IMR-90 (cell line): ENCODE measurements at regions not wholly inside any gene's neighbourhood (a gene's known extent, or its start where the extent isn't known, plus 50 kb on each side); places are given as distances from the start of the nearest gene placed in this dataset.
"Not testable (repeated sequence)": the region's sequence is repeated elsewhere in the genome, so short reads cannot be mapped to it uniquely, and the experiment has no call there.

Source experiments
- MAFK ChIP-seq: IDR thresholded peaks from 2 replicates; pipeline ENCODE4 v1.6.1; 2012; ENCODE audit warnings: low read depth, low read length, improper control_type of control experiment
- MXI1 ChIP-seq: IDR thresholded peaks from 2 replicates; pipeline ENCODE4 v1.6.1; 2012; ENCODE audit warnings: low read depth, mild to moderate bottlenecking, low read length, moderate library complexity, borderline replicate concordance
- POLR2A ChIP-seq: IDR thresholded peaks from 2 replicates; pipeline ENCODE4 v1.6.1; 2012; ENCODE audit warnings: mild to moderate bottlenecking, low read depth, low read length
- TF ChIP-seq, protein P1 (sequence below): fragments of 150-350 bp; IDR thresholded peaks from 2 replicates; pipeline ENCODE4 v1.6.1; 2016; ENCODE audit warnings: low read depth, mild to moderate bottlenecking, low read length, moderate library complexity, borderline replicate concordance
- TF ChIP-seq, protein P2 (sequence below): conservative IDR thresholded peaks from 2 replicates; pipeline ENCODE4 v1.5.1; 2012; ENCODE audit warnings: mild to moderate bottlenecking, low read depth, low read length, improper control_type of control experiment
- TF ChIP-seq, protein P3 (sequence below): fragments of 150-350 bp; IDR thresholded peaks from 2 replicates; pipeline ENCODE4 v1.6.1; 2017; ENCODE audit warnings: mild to moderate bottlenecking, antibody characterized with exemption, low read length, low read depth

DNA sequence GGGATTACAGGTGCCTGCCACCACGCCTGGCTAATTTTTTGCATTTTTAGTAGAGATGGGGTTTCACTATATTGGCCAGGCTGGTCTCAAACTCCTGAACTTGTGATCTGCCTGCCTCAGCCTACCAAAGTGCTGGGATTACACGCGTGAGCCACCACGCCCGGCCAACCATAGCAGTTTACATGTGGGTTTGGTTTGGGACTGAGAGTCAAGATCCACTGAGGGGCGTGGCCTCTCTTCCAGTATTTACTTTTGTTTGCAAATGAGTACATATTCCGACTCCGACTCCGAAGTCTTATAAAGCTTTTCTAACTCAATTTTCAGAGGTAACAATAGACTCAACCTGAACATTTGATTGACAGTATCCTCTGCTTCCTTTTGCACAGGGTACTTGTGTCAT, 135.4 kb downstream of the LRIG2 start:
- not testable (repeated sequence) for TF ChIP-seq MAFK, POLR2A, MXI1
- TF ChIP-seq, protein P1, sequence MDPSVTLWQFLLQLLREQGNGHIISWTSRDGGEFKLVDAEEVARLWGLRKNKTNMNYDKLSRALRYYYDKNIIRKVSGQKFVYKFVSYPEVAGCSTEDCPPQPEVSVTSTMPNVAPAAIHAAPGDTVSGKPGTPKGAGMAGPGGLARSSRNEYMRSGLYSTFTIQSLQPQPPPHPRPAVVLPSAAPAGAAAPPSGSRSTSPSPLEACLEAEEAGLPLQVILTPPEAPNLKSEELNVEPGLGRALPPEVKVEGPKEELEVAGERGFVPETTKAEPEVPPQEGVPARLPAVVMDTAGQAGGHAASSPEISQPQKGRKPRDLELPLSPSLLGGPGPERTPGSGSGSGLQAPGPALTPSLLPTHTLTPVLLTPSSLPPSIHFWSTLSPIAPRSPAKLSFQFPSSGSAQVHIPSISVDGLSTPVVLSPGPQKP = not testable (repeated sequence)
- TF ChIP-seq, protein P2, sequence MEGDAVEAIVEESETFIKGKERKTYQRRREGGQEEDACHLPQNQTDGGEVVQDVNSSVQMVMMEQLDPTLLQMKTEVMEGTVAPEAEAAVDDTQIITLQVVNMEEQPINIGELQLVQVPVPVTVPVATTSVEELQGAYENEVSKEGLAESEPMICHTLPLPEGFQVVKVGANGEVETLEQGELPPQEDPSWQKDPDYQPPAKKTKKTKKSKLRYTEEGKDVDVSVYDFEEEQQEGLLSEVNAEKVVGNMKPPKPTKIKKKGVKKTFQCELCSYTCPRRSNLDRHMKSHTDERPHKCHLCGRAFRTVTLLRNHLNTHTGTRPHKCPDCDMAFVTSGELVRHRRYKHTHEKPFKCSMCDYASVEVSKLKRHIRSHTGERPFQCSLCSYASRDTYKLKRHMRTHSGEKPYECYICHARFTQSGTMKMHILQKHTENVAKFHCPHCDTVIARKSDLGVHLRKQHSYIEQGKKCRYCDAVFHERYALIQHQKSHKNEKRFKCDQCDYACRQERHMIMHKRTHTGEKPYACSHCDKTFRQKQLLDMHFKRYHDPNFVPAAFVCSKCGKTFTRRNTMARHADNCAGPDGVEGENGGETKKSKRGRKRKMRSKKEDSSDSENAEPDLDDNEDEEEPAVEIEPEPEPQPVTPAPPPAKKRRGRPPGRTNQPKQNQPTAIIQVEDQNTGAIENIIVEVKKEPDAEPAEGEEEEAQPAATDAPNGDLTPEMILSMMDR = not testable (repeated sequence)
- TF ChIP-seq, protein P3, sequence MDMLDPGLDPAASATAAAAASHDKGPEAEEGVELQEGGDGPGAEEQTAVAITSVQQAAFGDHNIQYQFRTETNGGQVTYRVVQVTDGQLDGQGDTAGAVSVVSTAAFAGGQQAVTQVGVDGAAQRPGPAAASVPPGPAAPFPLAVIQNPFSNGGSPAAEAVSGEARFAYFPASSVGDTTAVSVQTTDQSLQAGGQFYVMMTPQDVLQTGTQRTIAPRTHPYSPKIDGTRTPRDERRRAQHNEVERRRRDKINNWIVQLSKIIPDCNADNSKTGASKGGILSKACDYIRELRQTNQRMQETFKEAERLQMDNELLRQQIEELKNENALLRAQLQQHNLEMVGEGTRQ = not testable (repeated sequence)
